Epidermal melanocyte (primary cell): ENCODE measurements at regions not wholly inside any gene's neighbourhood (a gene's known extent, or its start where the extent isn't known, plus 50 kb on each side); places are given as distances from the start of the nearest gene placed in this dataset.
A peak's percentile ranks its signal among the peaks of the same experiment; 100 is the strongest.
"Not testable (repeated sequence)": the region's sequence is repeated elsewhere in the genome, so short reads cannot be mapped to it uniquely, and the experiment has no call there.

Experiments
- DNase-seq: peaks from one replicate; pipeline ENCODE4 v3.0.0; 2011; ENCODE audit warnings: low spot score; ENCODE audit not compliant: insufficient read length

GRCh38 chr2:186181625-186182024 lies 304.4 kb upstream of the ZC3H15 start:
- DNase-seq, result no peak

- not testable (repeated sequence) for DNase-seq
Observed at GRCh38 chr2:186182366-186182765, 303.7 kb upstream of the ZC3H15 start.

- DNase-seq, result no peak
Observed at GRCh38 chr2:186183406-186183805, 302.7 kb upstream of the ZC3H15 start.

- no peak for DNase-seq
Observed at GRCh38 chr2:186187854-186188253, 298.2 kb upstream of the ZC3H15 start.

GRCh38 chr2:186189816-186190215 lies 296.2 kb upstream of the ZC3H15 start:
- no peak for DNase-seq

- no peak for DNase-seq
Observed at GRCh38 chr2:186195696-186196095, 290.4 kb upstream of the ZC3H15 start.

- DNase-seq, result no peak
Observed at GRCh38 chr2:186197955-186198354, 288.1 kb upstream of the ZC3H15 start.

GRCh38 chr2:186199029-186199428 lies 287.0 kb upstream of the ZC3H15 start:
- DNase-seq, result no peak

- DNase-seq, result no peak
Observed at GRCh38 chr2:186201371-186201770, 284.7 kb upstream of the ZC3H15 start.

- no peak for DNase-seq
Observed at GRCh38 chr2:186205254-186205911, 280.7 kb upstream of the ZC3H15 start.

- DNase-seq, result no peak
Observed at GRCh38 chr2:186209532-186209931, 276.5 kb upstream of the ZC3H15 start.

- DNase-seq, result no peak
Observed at GRCh38 chr2:186220409-186220808, 265.7 kb upstream of the ZC3H15 start.

- no peak for DNase-seq
Observed at GRCh38 chr2:186229265-186229664, 256.8 kb upstream of the ZC3H15 start.

- DNase-seq, result no peak
Observed at GRCh38 chr2:186241874-186242273, 244.2 kb upstream of the ZC3H15 start.

- DNase-seq, result no peak
Observed at GRCh38 chr2:186254759-186255158, 231.3 kb upstream of the ZC3H15 start.

- DNase-seq, result no peak
Observed at GRCh38 chr2:186255823-186256222, 230.2 kb upstream of the ZC3H15 start.

GRCh38 chr2:186256540-186256939 lies 229.5 kb upstream of the ZC3H15 start:
- peak; percentile 18 for DNase-seq

GRCh38 chr2:186263673-186264250 lies 222.3 kb upstream of the ZC3H15 start:
- no peak for DNase-seq

GRCh38 chr2:186269536-186269935 lies 216.5 kb upstream of the ZC3H15 start:
- DNase-seq, result no peak

- no peak for DNase-seq
Observed at GRCh38 chr2:186273953-186274352, 212.1 kb upstream of the ZC3H15 start.

- no peak for DNase-seq
Observed at GRCh38 chr2:186274936-186275575, 211.0 kb upstream of the ZC3H15 start.

- DNase-seq, result no peak
Observed at GRCh38 chr2:186276909-186277308, 209.2 kb upstream of the ZC3H15 start.

- no peak for DNase-seq
Observed at GRCh38 chr2:186281726-186282125, 204.3 kb upstream of the ZC3H15 start.
